GM23338 (cell line): ENCODE measurements at regions not wholly inside any gene's neighbourhood (a gene's known extent, or its start where the extent isn't known, plus 50 kb on each side); places are given as distances from the start of the nearest gene placed in this dataset.

Source experiments
- ATAC-seq: fragments of 200-7000 bp; cut with Tn5 transposase; 3 replicates; pipeline ENCODE4 v1.9.1; 2020
- DNase-seq: peaks from one replicate; pipeline ENCODE4 v3.0.0-alpha.2; 2015; ENCODE audit warnings: low spot score
- H2AFZ ChIP-seq: fragments of 200-600 bp; sonication (generic); 2 replicates; pipeline ENCODE4 v1.8.0; 2016; ENCODE audit warnings: antibody characterized with exemption, mild to moderate bottlenecking, moderate library complexity
- H3F3A ChIP-seq: fragments of 200-600 bp; sonication (generic); replicated peaks from 2 replicates; pipeline ENCODE4 v1.8.0; 2017; ENCODE audit warnings: antibody characterized with exemption, mixed run types, low read depth
- H3K27ac ChIP-seq: fragments of 200-600 bp; sonication (generic); 2 replicates; pipeline ENCODE4 v1.6.1; 2016; ENCODE audit warnings: low read depth
- H3K27me3 ChIP-seq: fragments of 200-600 bp; sonication (generic); 2 replicates; pipeline ENCODE4 v1.8.0; 2016; ENCODE audit warnings: mild to moderate bottlenecking, mixed run types, moderate library complexity; ENCODE audit not compliant: insufficient read depth
- H3K36me3 ChIP-seq: fragments of 200-600 bp; sonication (generic); 2 replicates; pipeline ENCODE4 v1.8.0; 2016; ENCODE audit warnings: mild to moderate bottlenecking; ENCODE audit not compliant: insufficient read depth
- H3K4me1 ChIP-seq: fragments of 200-600 bp; sonication (generic); 2 replicates; pipeline ENCODE4 v1.8.0; 2016; ENCODE audit warnings: mild to moderate bottlenecking, moderate library complexity; ENCODE audit not compliant: insufficient read depth
- H3K4me2 ChIP-seq: fragments of 200-600 bp; sonication (generic); 2 replicates; pipeline ENCODE4 v1.7.1; 2017; ENCODE audit warnings: mixed run types
- H3K4me3 ChIP-seq: fragments of 200-600 bp; sonication (generic); 2 replicates; pipeline ENCODE4 v1.6.1; 2016; ENCODE audit warnings: mixed run types
- H3K79me2 ChIP-seq: fragments of 200-600 bp; sonication (generic); replicated peaks from 2 replicates; pipeline ENCODE4 v1.8.0; 2017; ENCODE audit warnings: mild to moderate bottlenecking; ENCODE audit not compliant: insufficient read depth
- H3K9me2 ChIP-seq: fragments of 200-600 bp; sonication (generic); 2 replicates; pipeline ENCODE4 v1.8.0; 2017; ENCODE audit not compliant: insufficient read depth
- H4K20me1 ChIP-seq: fragments of 200-600 bp; sonication (generic); replicated peaks from 2 replicates; pipeline ENCODE4 v1.8.0; 2017; ENCODE audit warnings: mild to moderate bottlenecking; ENCODE audit not compliant: insufficient read depth
- H3K27ac Mint-ChIP-seq: 2 replicates; pipeline ENCODE4 v1.8.0; 2020; ENCODE audit warnings: inconsistent platforms, mild to moderate bottlenecking, moderate library complexity, mixed read lengths
- H3K27me3 Mint-ChIP-seq: 3 replicates; pipeline ENCODE4 v1.8.0; 2022; ENCODE audit warnings: low read depth, mild to moderate bottlenecking, moderate library complexity, mixed read lengths, inconsistent platforms; ENCODE audit not compliant: insufficient read depth, poor library complexity
- H3K36me3 Mint-ChIP-seq: 3 replicates; pipeline ENCODE4 v1.8.0; 2021; ENCODE audit warnings: low read depth, mild to moderate bottlenecking, inconsistent platforms, moderate library complexity, mixed read lengths
- H3K4me1 Mint-ChIP-seq: 3 replicates; pipeline ENCODE4 v1.8.0; 2020; ENCODE audit warnings: mild to moderate bottlenecking, inconsistent platforms, mixed read lengths
- H3K4me3 Mint-ChIP-seq: 3 replicates; pipeline ENCODE4 v1.8.0; 2021; ENCODE audit warnings: moderate library complexity, mild to moderate bottlenecking, inconsistent platforms, mixed read lengths
- H3K9me3 Mint-ChIP-seq: 3 replicates; pipeline ENCODE4 v1.8.0; 2020; ENCODE audit warnings: moderate library complexity, mild to moderate bottlenecking, inconsistent platforms, mixed read lengths
- CREB1 ChIP-seq: fragments of 250-450 bp; sonication (Bioruptor Pico); IDR thresholded peaks from 2 replicates; pipeline ENCODE4 v1.5.0; 2020; ENCODE audit warnings: low read depth, mild to moderate bottlenecking, moderate library complexity
- EZH2 ChIP-seq: fragments of 200-600 bp; sonication (generic); IDR thresholded peaks from one replicate; pipeline ENCODE4 v1.8.0; 2017; ENCODE audit warnings: antibody characterized with exemption, mild to moderate bottlenecking, low read depth; ENCODE audit not compliant: unreplicated experiment
- EZH2phosphoT487 ChIP-seq: fragments of 200-600 bp; sonication (generic); IDR thresholded peaks from one replicate; pipeline ENCODE4 v1.8.1; 2018; ENCODE audit warnings: antibody characterized with exemption; ENCODE audit not compliant: unreplicated experiment
- JUNB ChIP-seq: IDR thresholded peaks from one replicate; pipeline ENCODE4 v1.6.1; 2016; ENCODE audit warnings: antibody characterized with exemption; ENCODE audit not compliant: unreplicated experiment
- NANOG ChIP-seq: IDR thresholded peaks from 2 replicates; pipeline ENCODE4 v1.6.1; 2016; ENCODE audit warnings: antibody characterized with exemption, borderline replicate concordance
- POLR2AphosphoS5 ChIP-seq: IDR thresholded peaks from 2 replicates; pipeline ENCODE4 v1.6.1; 2016; ENCODE audit warnings: antibody characterized with exemption, low read depth
- STAT1 ChIP-seq: IDR thresholded peaks from one replicate; pipeline ENCODE4 v1.6.1; 2016; ENCODE audit warnings: antibody characterized with exemption; ENCODE audit not compliant: unreplicated experiment
- ZNF114 ChIP-seq: fragments of 250-450 bp; sonication (Bioruptor Pico); IDR thresholded peaks from 2 replicates; pipeline ENCODE4 v1.5.0; 2020; ENCODE audit warnings: mild to moderate bottlenecking, moderate library complexity
- ZNF331 ChIP-seq: fragments of 250-450 bp; sonication (Bioruptor Pico); IDR thresholded peaks from 2 replicates; pipeline ENCODE4 v1.5.0; 2020; ENCODE audit warnings: low read depth, mild to moderate bottlenecking, moderate library complexity
- TF ChIP-seq, protein P1 (sequence below): IDR thresholded peaks from one replicate; pipeline ENCODE4 v1.6.1; 2018; ENCODE audit warnings: antibody characterized with exemption; ENCODE audit not compliant: unreplicated experiment
- TF ChIP-seq, protein P2 (sequence below): IDR thresholded peaks from 2 replicates; pipeline ENCODE4 v1.6.1; 2016; ENCODE audit warnings: antibody characterized with exemption
- TF ChIP-seq, protein P3 (sequence below), 2 experiments: fragments of 200-600 bp in 1 of 2; sonication (generic) in 1 of 2; conservative IDR thresholded peaks; 2 replicates each; pipeline versions ENCODE4 v1.5.1 to v1.6.1; 2016 to 2017; ENCODE audit warnings: antibody characterized with exemption in 2 of 2, low read depth in 2 of 2, mild to moderate bottlenecking in 2 of 2, moderate library complexity in 1 of 2
- TF ChIP-seq, protein P4 (sequence below): fragments of 250-450 bp; sonication (Bioruptor Pico); IDR thresholded peaks from 2 replicates; pipeline ENCODE4 v1.5.0; 2020; ENCODE audit warnings: mild to moderate bottlenecking, moderate library complexity

DNA sequence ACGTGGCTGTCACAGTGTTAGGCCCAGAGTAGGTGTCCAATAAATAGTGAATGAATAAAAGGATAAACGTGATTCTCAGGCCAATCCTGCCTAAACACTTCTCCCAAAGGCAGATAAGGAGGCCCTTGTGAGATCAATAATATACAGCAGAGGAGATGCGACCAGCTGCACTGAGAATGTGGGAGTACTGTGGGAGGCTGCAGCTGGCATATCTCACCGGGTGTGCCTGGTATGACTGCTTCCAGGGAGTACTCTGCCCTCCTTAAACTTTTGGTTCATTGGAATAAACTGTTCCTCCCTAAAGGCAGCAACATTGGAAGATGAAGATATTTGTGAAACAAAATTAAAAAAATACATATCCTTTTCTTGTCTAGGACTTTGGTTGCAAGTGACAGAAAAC is 57.1 kb upstream of the PTPN3 start:
- Histone ChIP-seq H3K27ac (peak overlapping the region; percentile 47), H4K20me1 (no peaks in the 10 kb centered on the region), H3K36me3 (no peaks in the 10 kb centered on the region), H3F3A (no peaks in the 10 kb centered on the region; the same call in 1 of the 2 replicates), H3K9me2 (peaks cover 17% of the 10 kb centered on the region; the same call in 1 of the 2 replicates), H3K4me2 (peak overlapping the region; percentile 2; the same call in 1 of the 2 replicates), H3K4me1 (peaks cover 29% of the 10 kb centered on the region), H2AFZ (peak overlapping the region; percentile 85; the same call in 1 of the 2 replicates), H3K27me3 (no peaks in the 10 kb centered on the region), H3K79me2 (no peaks in the 10 kb centered on the region), H3K4me3 (no peak overlapping the region)
- Mint-ChIP-seq H3K36me3 (no peaks in the 10 kb centered on the region), H3K9me3 (no peaks in the 10 kb centered on the region), H3K27me3 (no peaks in the 10 kb centered on the region), H3K27ac (no peak overlapping the region), H3K4me1 (peaks cover 25% of the 10 kb centered on the region), H3K4me3 (no peak overlapping the region)
- ATAC-seq (no peak), DNase-seq (no peak)
- no peak for TF ChIP-seq EZH2phosphoT487
- TF ChIP-seq, protein P1, sequence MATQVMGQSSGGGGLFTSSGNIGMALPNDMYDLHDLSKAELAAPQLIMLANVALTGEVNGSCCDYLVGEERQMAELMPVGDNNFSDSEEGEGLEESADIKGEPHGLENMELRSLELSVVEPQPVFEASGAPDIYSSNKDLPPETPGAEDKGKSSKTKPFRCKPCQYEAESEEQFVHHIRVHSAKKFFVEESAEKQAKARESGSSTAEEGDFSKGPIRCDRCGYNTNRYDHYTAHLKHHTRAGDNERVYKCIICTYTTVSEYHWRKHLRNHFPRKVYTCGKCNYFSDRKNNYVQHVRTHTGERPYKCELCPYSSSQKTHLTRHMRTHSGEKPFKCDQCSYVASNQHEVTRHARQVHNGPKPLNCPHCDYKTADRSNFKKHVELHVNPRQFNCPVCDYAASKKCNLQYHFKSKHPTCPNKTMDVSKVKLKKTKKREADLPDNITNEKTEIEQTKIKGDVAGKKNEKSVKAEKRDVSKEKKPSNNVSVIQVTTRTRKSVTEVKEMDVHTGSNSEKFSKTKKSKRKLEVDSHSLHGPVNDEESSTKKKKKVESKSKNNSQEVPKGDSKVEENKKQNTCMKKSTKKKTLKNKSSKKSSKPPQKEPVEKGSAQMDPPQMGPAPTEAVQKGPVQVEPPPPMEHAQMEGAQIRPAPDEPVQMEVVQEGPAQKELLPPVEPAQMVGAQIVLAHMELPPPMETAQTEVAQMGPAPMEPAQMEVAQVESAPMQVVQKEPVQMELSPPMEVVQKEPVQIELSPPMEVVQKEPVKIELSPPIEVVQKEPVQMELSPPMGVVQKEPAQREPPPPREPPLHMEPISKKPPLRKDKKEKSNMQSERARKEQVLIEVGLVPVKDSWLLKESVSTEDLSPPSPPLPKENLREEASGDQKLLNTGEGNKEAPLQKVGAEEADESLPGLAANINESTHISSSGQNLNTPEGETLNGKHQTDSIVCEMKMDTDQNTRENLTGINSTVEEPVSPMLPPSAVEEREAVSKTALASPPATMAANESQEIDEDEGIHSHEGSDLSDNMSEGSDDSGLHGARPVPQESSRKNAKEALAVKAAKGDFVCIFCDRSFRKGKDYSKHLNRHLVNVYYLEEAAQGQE, result no peak
- no peak for TF ChIP-seq POLR2AphosphoS5
- no peak for TF ChIP-seq ZNF331
- TF ChIP-seq EZH2, result no peak
- TF ChIP-seq, protein P2, sequence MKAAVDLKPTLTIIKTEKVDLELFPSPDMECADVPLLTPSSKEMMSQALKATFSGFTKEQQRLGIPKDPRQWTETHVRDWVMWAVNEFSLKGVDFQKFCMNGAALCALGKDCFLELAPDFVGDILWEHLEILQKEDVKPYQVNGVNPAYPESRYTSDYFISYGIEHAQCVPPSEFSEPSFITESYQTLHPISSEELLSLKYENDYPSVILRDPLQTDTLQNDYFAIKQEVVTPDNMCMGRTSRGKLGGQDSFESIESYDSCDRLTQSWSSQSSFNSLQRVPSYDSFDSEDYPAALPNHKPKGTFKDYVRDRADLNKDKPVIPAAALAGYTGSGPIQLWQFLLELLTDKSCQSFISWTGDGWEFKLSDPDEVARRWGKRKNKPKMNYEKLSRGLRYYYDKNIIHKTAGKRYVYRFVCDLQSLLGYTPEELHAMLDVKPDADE, result no peak
- TF ChIP-seq NANOG, result no peak
- TF ChIP-seq ZNF114 (CRISPR knock-in tag), result no peak
- TF ChIP-seq CREB1 (CRISPR knock-in tag), result no peak
- no peak for TF ChIP-seq JUNB
- TF ChIP-seq, protein P3, sequence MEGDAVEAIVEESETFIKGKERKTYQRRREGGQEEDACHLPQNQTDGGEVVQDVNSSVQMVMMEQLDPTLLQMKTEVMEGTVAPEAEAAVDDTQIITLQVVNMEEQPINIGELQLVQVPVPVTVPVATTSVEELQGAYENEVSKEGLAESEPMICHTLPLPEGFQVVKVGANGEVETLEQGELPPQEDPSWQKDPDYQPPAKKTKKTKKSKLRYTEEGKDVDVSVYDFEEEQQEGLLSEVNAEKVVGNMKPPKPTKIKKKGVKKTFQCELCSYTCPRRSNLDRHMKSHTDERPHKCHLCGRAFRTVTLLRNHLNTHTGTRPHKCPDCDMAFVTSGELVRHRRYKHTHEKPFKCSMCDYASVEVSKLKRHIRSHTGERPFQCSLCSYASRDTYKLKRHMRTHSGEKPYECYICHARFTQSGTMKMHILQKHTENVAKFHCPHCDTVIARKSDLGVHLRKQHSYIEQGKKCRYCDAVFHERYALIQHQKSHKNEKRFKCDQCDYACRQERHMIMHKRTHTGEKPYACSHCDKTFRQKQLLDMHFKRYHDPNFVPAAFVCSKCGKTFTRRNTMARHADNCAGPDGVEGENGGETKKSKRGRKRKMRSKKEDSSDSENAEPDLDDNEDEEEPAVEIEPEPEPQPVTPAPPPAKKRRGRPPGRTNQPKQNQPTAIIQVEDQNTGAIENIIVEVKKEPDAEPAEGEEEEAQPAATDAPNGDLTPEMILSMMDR (conservative IDR thresholded peaks at IDR 0.05; ENCODE audit: low read depth in 2 of 2), result no peak
- TF ChIP-seq, protein P4, sequence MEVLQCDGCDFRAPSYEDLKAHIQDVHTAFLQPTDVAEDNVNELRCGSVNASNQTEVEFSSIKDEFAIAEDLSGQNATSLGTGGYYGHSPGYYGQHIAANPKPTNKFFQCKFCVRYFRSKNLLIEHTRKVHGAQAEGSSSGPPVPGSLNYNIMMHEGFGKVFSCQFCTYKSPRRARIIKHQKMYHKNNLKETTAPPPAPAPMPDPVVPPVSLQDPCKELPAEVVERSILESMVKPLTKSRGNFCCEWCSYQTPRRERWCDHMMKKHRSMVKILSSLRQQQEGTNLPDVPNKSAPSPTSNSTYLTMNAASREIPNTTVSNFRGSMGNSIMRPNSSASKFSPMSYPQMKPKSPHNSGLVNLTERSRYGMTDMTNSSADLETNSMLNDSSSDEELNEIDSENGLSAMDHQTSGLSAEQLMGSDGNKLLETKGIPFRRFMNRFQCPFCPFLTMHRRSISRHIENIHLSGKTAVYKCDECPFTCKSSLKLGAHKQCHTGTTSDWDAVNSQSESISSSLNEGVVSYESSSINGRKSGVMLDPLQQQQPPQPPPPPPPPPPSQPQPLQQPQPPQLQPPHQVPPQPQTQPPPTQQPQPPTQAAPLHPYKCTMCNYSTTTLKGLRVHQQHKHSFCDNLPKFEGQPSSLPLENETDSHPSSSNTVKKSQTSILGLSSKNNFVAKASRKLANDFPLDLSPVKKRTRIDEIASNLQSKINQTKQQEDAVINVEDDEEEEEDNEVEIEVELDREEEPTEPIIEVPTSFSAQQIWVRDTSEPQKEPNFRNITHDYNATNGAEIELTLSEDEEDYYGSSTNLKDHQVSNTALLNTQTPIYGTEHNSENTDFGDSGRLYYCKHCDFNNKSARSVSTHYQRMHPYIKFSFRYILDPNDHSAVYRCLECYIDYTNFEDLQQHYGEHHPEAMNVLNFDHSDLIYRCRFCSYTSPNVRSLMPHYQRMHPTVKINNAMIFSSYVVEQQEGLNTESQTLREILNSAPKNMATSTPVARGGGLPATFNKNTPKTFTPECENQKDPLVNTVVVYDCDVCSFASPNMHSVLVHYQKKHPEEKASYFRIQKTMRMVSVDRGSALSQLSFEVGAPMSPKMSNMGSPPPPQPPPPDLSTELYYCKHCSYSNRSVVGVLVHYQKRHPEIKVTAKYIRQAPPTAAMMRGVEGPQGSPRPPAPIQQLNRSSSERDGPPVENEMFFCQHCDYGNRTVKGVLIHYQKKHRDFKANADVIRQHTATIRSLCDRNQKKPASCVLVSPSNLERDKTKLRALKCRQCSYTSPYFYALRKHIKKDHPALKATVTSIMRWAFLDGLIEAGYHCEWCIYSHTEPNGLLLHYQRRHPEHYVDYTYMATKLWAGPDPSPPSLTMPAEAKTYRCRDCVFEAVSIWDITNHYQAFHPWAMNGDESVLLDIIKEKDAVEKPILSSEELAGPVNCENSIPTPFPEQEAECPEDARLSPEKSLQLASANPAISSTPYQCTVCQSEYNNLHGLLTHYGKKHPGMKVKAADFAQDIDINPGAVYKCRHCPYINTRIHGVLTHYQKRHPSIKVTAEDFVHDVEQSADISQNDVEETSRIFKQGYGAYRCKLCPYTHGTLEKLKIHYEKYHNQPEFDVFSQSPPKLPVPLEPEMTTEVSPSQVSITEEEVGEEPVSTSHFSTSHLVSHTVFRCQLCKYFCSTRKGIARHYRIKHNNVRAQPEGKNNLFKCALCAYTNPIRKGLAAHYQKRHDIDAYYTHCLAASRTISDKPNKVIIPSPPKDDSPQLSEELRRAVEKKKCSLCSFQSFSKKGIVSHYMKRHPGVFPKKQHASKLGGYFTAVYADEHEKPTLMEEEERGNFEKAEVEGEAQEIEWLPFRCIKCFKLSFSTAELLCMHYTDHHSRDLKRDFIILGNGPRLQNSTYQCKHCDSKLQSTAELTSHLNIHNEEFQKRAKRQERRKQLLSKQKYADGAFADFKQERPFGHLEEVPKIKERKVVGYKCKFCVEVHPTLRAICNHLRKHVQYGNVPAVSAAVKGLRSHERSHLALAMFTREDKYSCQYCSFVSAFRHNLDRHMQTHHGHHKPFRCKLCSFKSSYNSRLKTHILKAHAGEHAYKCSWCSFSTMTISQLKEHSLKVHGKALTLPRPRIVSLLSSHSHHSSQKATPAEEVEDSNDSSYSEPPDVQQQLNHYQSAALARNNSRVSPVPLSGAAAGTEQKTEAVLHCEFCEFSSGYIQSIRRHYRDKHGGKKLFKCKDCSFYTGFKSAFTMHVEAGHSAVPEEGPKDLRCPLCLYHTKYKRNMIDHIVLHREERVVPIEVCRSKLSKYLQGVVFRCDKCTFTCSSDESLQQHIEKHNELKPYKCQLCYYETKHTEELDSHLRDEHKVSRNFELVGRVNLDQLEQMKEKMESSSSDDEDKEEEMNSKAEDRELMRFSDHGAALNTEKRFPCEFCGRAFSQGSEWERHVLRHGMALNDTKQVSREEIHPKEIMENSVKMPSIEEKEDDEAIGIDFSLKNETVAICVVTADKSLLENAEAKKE (CRISPR knock-in tag), result no peak
- TF ChIP-seq STAT1, result no peak
